ENCODE measurements at regions not wholly inside any gene's neighbourhood (a gene's known extent, or its start where the extent isn't known, plus 50 kb on each side); places are given as distances from the start of the nearest gene placed in this dataset.

DNA sequence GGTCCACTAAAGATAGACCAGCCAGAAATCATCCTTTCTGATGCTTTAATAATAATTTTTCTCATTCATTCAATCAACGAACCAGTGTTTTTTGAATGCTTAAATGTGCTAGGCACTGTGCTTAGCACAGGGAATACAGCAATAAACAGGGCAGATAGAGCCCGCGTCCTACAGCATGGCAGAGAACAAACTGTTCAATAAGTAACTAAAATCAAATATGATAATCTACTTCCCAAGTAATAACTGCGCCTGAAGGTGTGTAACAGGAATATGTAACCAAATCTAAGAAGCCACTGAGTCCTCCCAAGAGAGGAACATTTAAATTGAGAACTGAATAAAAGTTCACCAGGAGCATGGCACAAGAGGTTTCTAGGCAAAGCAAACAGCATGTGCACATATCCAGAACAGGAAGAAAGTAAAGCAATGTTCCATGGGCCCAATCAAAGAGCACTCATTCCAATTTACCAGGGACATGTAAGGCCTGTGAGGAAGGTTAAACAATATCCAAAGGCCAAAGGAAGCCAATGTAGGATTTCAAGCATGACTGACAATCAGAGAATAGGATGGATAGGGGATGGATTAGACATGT is 311.0 kb upstream of the RARB start (continued):
- TF ChIP-seq, protein P1, sequence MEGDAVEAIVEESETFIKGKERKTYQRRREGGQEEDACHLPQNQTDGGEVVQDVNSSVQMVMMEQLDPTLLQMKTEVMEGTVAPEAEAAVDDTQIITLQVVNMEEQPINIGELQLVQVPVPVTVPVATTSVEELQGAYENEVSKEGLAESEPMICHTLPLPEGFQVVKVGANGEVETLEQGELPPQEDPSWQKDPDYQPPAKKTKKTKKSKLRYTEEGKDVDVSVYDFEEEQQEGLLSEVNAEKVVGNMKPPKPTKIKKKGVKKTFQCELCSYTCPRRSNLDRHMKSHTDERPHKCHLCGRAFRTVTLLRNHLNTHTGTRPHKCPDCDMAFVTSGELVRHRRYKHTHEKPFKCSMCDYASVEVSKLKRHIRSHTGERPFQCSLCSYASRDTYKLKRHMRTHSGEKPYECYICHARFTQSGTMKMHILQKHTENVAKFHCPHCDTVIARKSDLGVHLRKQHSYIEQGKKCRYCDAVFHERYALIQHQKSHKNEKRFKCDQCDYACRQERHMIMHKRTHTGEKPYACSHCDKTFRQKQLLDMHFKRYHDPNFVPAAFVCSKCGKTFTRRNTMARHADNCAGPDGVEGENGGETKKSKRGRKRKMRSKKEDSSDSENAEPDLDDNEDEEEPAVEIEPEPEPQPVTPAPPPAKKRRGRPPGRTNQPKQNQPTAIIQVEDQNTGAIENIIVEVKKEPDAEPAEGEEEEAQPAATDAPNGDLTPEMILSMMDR (IDR thresholded peaks at IDR 0.05; ENCODE audit: control extremely low read depth in 1 of 3, insufficient read depth in 1 of 3, low read depth in 1 of 3, low read length in 3 of 3) = no peak
- TF ChIP-seq CBX8 (IDR thresholded peaks at IDR 0.05; ENCODE audit: borderline replicate concordance, low read depth, low read length) (no peak), SP1 (IDR thresholded peaks at IDR 0.05; ENCODE audit: low read depth, low read length) (no peak), RAD21 (IDR thresholded peaks at IDR 0.05 in 1 of 2, conservative IDR thresholded peaks at IDR 0.05 in 1 of 2; ENCODE audit: low read depth in 2 of 2, low read length in 2 of 2) (no peak)

All from H1 (cell line).